ENCODE measurements at regions not wholly inside any gene's neighbourhood (a gene's known extent, or its start where the extent isn't known, plus 50 kb on each side); places are given as distances from the start of the nearest gene placed in this dataset.

DNA sequence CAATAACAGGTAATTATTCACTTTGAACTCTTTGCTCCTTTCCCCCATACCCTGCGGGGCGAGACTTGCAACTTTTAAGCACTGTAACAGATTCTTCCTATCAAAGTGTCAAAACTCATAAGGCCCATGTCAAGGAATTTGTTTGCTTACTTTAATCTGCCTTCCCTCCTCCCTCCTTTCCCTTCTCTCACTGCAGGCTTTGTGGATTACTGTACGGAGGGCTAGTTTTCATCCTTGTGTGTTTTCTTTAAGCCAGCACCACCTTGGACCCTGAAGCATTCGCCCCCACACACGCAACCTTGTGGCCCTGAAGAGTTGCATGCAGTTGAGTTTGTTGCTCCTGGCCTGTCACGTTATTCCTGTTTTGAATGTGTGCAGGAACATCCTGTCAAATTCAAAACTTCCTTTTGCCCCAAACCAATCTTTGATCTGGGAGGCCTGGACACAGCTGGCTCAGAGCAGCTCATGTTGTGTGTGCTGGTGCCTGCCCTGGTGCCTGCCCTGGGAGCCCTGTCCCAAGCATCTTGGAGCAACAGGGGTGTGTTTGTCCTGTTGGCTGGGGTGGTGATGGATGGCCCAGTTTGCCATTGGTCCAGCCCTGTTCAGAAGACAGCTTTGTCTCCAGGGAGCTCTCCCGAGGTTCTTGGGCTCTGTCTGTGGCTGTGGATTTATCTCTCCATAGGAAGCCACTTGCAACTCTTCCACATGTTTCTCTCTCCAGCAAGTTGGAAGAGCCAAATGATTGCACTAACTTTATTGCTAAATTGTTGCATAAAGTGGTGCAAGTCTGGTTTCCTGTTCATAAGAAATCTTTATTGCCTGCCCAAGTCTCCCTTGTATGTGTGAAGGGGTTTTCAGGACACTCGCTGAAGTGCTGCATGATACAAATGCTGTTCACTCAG, 199.6 kb downstream of the VAPA start:
- TF ChIP-seq, protein P1, sequence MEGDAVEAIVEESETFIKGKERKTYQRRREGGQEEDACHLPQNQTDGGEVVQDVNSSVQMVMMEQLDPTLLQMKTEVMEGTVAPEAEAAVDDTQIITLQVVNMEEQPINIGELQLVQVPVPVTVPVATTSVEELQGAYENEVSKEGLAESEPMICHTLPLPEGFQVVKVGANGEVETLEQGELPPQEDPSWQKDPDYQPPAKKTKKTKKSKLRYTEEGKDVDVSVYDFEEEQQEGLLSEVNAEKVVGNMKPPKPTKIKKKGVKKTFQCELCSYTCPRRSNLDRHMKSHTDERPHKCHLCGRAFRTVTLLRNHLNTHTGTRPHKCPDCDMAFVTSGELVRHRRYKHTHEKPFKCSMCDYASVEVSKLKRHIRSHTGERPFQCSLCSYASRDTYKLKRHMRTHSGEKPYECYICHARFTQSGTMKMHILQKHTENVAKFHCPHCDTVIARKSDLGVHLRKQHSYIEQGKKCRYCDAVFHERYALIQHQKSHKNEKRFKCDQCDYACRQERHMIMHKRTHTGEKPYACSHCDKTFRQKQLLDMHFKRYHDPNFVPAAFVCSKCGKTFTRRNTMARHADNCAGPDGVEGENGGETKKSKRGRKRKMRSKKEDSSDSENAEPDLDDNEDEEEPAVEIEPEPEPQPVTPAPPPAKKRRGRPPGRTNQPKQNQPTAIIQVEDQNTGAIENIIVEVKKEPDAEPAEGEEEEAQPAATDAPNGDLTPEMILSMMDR (IDR thresholded peaks at IDR 0.05): no peak
- ATAC-seq (ENCODE audit: low FRiP score): no peak
- no peak for DNase-seq (ENCODE audit: low spot score)

DNA sequence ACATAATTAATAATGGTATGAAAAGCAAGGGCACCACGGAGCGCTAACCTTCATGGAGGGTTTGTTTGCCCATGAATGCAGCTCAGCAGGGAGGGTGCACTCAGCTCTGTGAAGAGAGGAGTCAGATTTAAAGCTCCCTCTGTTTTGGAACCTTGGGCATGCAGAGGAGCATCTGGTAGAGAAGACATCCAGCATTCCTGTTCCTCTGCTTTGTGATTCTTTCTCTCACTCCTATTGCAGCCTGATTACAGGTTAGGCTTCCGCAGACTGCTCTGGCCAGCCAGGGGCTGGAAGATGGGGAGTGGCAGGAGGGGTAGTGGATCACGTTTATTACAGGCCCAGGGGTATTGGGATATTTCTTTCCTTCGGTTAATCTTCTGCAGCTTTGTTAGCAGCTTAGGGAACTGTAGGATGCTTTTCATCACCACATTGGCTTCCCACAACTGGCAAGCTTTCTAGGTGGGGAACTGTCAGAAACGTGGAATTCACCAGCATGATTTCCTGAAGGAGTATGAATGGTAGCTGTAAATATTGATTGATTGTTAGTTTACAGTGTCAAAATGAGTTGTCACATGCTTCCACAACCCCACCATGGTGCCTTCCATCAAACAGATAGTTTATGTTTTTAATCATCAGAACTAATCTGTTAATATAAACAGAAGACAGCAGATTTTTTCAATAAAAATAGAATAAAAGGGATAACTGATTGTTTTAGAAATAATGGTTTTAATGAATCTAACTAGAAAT, 201.1 kb downstream of the VAPA start:
- TF ChIP-seq, protein P1 (IDR thresholded peaks at IDR 0.05): no peak
- ATAC-seq (ENCODE audit: low FRiP score): no peak
- DNase-seq (ENCODE audit: low spot score): no peak

DNA sequence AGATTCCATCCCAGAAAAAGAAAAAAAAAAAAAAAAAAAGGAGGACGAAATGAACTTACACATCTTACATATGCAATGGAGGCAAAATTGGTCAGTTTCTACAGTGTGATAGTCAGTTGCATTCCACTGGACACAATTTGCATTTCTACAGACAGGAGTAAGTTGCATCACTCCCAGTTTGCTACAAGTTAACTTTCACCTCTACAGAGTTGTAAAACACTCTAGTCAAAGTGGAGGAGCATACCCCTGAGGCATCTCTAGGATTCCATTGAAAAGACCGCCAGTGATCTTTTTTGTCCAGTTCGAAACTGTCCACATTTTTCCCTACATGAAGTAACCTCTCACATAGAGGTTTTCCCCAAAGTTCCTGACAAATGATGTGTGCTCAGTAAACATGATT, 202.8 kb downstream of the VAPA start:
- no peak for ATAC-seq (ENCODE audit: low FRiP score)
- TF ChIP-seq, protein P1 (IDR thresholded peaks at IDR 0.05): no peak
- DNase-seq (ENCODE audit: low spot score): no peak

DNA sequence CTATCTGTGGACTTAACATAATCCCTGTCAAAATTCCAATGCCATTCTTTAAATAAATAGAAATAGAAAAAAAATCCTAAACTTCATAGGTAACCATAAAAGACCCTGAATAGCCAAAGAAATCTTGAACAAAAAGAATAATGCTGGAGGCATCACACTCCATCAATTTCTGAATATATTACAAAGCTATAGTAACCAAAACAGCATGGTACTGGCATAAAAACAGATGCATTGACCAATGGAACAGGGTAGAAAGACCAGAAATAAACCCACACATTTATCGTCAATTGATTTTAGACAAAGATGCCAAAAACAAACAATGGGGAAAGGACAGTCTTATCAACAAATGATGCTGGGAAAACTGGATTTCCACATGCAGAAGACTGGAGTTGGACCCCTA, 205.7 kb downstream of the VAPA start:
- DNase-seq (ENCODE audit: low spot score) (no peak), ATAC-seq (ENCODE audit: low FRiP score) (no peak)
- TF ChIP-seq, protein P1 (IDR thresholded peaks at IDR 0.05): no peak

DNA sequence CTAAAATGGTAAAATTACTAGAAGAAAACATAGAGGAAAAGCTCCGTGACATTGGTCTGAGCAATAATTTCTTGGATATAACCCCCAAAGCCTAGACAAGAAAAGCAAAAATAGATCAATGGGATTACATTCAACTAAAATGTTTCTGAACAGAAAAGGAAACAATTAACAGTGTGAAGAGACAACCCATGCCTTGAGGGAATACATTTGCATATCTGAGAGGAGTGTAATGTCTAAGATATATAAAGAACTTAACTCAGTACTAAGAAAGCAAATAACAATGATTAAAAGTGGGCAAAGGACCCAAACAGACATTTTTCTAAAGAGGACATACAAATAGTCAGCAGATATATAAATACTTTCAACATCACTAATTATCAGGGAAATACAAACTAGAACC, 206.2 kb downstream of the VAPA start:
- ATAC-seq (ENCODE audit: low FRiP score) (no peak), DNase-seq (ENCODE audit: low spot score) (no peak)
- TF ChIP-seq, protein P1 (IDR thresholded peaks at IDR 0.05): no peak

DNA sequence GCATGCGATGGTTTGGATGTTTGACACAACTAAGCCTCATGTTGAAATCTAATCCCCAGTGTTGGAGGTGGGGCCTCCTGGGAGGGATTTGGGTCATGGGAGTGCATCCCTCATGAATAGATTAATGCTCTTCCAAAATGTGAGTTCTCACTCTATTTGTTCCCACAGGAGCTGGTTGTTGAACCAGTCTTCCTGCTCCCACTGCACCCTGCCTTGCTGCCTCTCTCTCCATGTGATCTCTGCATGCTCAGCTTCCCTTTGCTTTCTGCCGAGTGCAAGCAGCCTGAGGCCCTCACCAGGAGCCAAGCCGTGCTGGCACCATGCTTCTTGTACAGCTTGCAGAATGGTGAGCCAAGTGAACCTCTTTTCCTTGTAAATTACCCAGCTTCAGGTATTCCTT, 206.8 kb downstream of the VAPA start:
- ATAC-seq (ENCODE audit: low FRiP score) (no peak), DNase-seq (ENCODE audit: low spot score) (no peak)
- TF ChIP-seq, protein P1 (IDR thresholded peaks at IDR 0.05): no peak
